OCI-LY3 (cell line): ENCODE measurements at regions not wholly inside any gene's neighbourhood (a gene's known extent, or its start where the extent isn't known, plus 50 kb on each side); places are given as distances from the start of the nearest gene placed in this dataset.

ENCODE experiments used
- H2AFZ ChIP-seq: fragments of 200-600, 300-600 bp; shearing (Covaris generic); 2 replicates; pipeline ENCODE4 v1.6.0; 2014; ENCODE audit warnings: antibody characterized with exemption, low read depth, low read length
- H3K27ac ChIP-seq: fragments of 200-600, 300-600 bp; sonication (generic); 2 replicates; pipeline ENCODE4 v1.5.1; 2014; ENCODE audit warnings: mild to moderate bottlenecking, low read length, moderate library complexity, mixed read lengths
- H3K27me3 ChIP-seq: fragments of 200-600, 300-600 bp; sonication (generic); 2 replicates; pipeline ENCODE4 v1.6.1; 2014; ENCODE audit warnings: low read depth, low read length, mixed read lengths
- H3K36me3 ChIP-seq: fragments of 200-600, 300-600 bp; sonication (generic); replicated peaks from 2 replicates; pipeline ENCODE3; 2014; ENCODE audit warnings: low read depth, low read length, mixed read lengths
- H3K4me1 ChIP-seq: fragments of 300-600, 200-600 bp; sonication (generic); 2 replicates; pipeline ENCODE4 v1.6.1; 2014; ENCODE audit warnings: low read length, mixed read lengths
- H3K4me2 ChIP-seq: fragments of 200-600, 300-600 bp; sonication (generic); 2 replicates; pipeline ENCODE4 v1.6.1; 2014; ENCODE audit warnings: low read length, mixed read lengths
- H3K4me3 ChIP-seq: fragments of 300-600, 200-600 bp; sonication (generic); 2 replicates; pipeline ENCODE4 v1.5.1; 2014; ENCODE audit warnings: antibody characterized with exemption, mild to moderate bottlenecking, low read length, moderate library complexity
- H3K79me2 ChIP-seq: fragments of 300-600, 200-600 bp; shearing (Covaris generic); 2 replicates; pipeline ENCODE4 v1.6.1; 2014; ENCODE audit warnings: mild to moderate bottlenecking, low read length, mixed read lengths
- H3K9ac ChIP-seq: fragments of 300-600, 200-600 bp; shearing (Covaris generic); 2 replicates; pipeline ENCODE4 v1.6.0; 2014; ENCODE audit warnings: mild to moderate bottlenecking, low read length, moderate library complexity
- H3K9me3 ChIP-seq: fragments of 200-600, 300-600 bp; shearing (Covaris generic); 2 replicates; pipeline ENCODE4 v1.6.1; 2014; ENCODE audit warnings: low read length, mixed read lengths; ENCODE audit not compliant: insufficient read depth
- H4K20me1 ChIP-seq: fragments of 200-600, 300-600 bp; sonication (generic); 2 replicates; pipeline ENCODE4 v1.6.1; 2016; ENCODE audit warnings: low read length, mixed read lengths; ENCODE audit not compliant: insufficient read depth
- CTCF ChIP-seq: fragments of 200-600, 300-600 bp; sonication (generic); IDR thresholded peaks from 2 replicates; pipeline ENCODE4 v1.5.1; 2014; ENCODE audit warnings: antibody characterized with exemption, low read length, low read depth
- EZH2phosphoT487 ChIP-seq: fragments of 200-600 bp; shearing (Covaris generic); IDR thresholded peaks from 2 replicates; pipeline ENCODE4 v1.6.1; 2018; ENCODE audit warnings: antibody characterized with exemption, mixed run types, low read depth

GRCh38 chr4:86482306-86483172, 111.6 kb upstream of the PTPN13 start:
- Histone ChIP-seq H3K4me3 (no peak overlapping the region; the same call in 1 of the 2 replicates), H4K20me1 (no peaks in the 10 kb centered on the region), H3K4me2 (peak overlapping the region; percentile 38), H3K79me2 (no peaks in the 10 kb centered on the region), H3K9ac (no peak overlapping the region), H3K9me3 (no peaks in the 10 kb centered on the region), H3K36me3 (no peaks in the 10 kb centered on the region), H2AFZ (no peak overlapping the region), H3K27ac (no peak overlapping the region), H3K27me3 (no peaks in the 10 kb centered on the region), H3K4me1 (0 out of 2 replicates have a peak, but pooled peaks cover 5% of the 10 kb centered on the region)
- TF ChIP-seq CTCF (peak; percentile 21), EZH2phosphoT487 (no peak)

GRCh38 chr4:86483173-86483490, 111.0 kb upstream of the PTPN13 start:
- no peaks in the 10 kb centered on the region for H3K9me3 ChIP-seq
- TF ChIP-seq EZH2phosphoT487 (no peak), CTCF (no peak)
- H3K27ac ChIP-seq, result no peak overlapping the region
- no peaks in the 10 kb centered on the region for H3K79me2 ChIP-seq
- no peak overlapping the region; the same call in 1 of the 2 replicates for H3K4me3 ChIP-seq
- no peak overlapping the region for H3K9ac ChIP-seq
- no peak overlapping the region for H2AFZ ChIP-seq
- 0 out of 2 replicates have a peak, but pooled peaks cover 5% of the 10 kb centered on the region for H3K4me1 ChIP-seq
- no peaks in the 10 kb centered on the region for H3K27me3 ChIP-seq
- peak overlapping the region; percentile 38 for H3K4me2 ChIP-seq
- no peaks in the 10 kb centered on the region for H3K36me3 ChIP-seq
- H4K20me1 ChIP-seq, result no peaks in the 10 kb centered on the region

GRCh38 chr4:86483773-86484172, 110.3 kb upstream of the PTPN13 start:
- H3K4me2 ChIP-seq, result no peak overlapping the region
- H3K79me2 ChIP-seq, result no peaks in the 10 kb centered on the region
- H3K4me3 ChIP-seq, result no peak overlapping the region
- H2AFZ ChIP-seq, result no peak overlapping the region
- no peak overlapping the region for H3K9ac ChIP-seq
- no peaks in the 10 kb centered on the region for H4K20me1 ChIP-seq
- TF ChIP-seq CTCF (no peak), EZH2phosphoT487 (no peak)
- H3K27me3 ChIP-seq, result no peaks in the 10 kb centered on the region
- no peaks in the 10 kb centered on the region for H3K9me3 ChIP-seq
- no peak overlapping the region for H3K27ac ChIP-seq
- no peaks in the 10 kb centered on the region for H3K36me3 ChIP-seq
- 0 out of 2 replicates have a peak, but pooled peaks cover 5% of the 10 kb centered on the region for H3K4me1 ChIP-seq

GRCh38 chr4:86484241-86484640, 109.9 kb upstream of the PTPN13 start:
- no peaks in the 10 kb centered on the region for H3K27me3 ChIP-seq
- H3K9ac ChIP-seq, result no peak overlapping the region
- H3K9me3 ChIP-seq, result no peaks in the 10 kb centered on the region
- H4K20me1 ChIP-seq, result no peaks in the 10 kb centered on the region
- H3K4me1 ChIP-seq, result 0 out of 2 replicates have a peak, but pooled peaks cover 5% of the 10 kb centered on the region
- H3K4me3 ChIP-seq, result no peak overlapping the region
- no peak overlapping the region for H2AFZ ChIP-seq
- H3K79me2 ChIP-seq, result no peaks in the 10 kb centered on the region
- H3K27ac ChIP-seq, result no peak overlapping the region
- TF ChIP-seq EZH2phosphoT487 (no peak), CTCF (no peak)
- no peak overlapping the region for H3K4me2 ChIP-seq
- H3K36me3 ChIP-seq, result no peaks in the 10 kb centered on the region
